Liver (tissue), 8 donors: ENCODE measurements at regions not wholly inside any gene's neighbourhood (a gene's known extent, or its start where the extent isn't known, plus 50 kb on each side); places are given as distances from the start of the nearest gene placed in this dataset.

Experiments used
- DNase-seq: peaks from one replicate; pipeline ENCODE4 v3.0.0-alpha.2; 2017; ENCODE audit warnings: low spot score
- H3K27ac ChIP-seq, 2 donors: one replicate each; pipeline ENCODE4 v1.7.0; 2013; ENCODE audit warnings: inconsistent platforms in 2 of 2, low read length in 2 of 2, control low read depth in 1 of 2, low read depth in 1 of 2, mild to moderate bottlenecking in 1 of 2
- H3K27me3 ChIP-seq, 4 donors: one replicate each; pipeline versions ENCODE4 v1.6.1 to v1.7.0; 2013; ENCODE audit warnings: low read length in 3 of 4, inconsistent platforms in 1 of 4, mild to moderate bottlenecking in 1 of 4, moderate library complexity in 1 of 4; ENCODE audit not compliant: control insufficient read depth in 4 of 4, insufficient read depth in 4 of 4
- H3K36me3 ChIP-seq, 4 donors: one replicate each; pipeline versions ENCODE4 v1.6.1 to v1.7.0; 2013; ENCODE audit warnings: low read length in 3 of 4, mild to moderate bottlenecking in 3 of 4, low read depth in 1 of 4, moderate library complexity in 1 of 4; ENCODE audit not compliant: control insufficient read depth in 4 of 4, insufficient read depth in 3 of 4
- H3K4me1 ChIP-seq, 4 donors: one replicate each; pipeline versions ENCODE4 v1.6.1 to v1.7.0; 2013; ENCODE audit warnings: low read length in 3 of 4, mild to moderate bottlenecking in 3 of 4, moderate library complexity in 1 of 4; ENCODE audit not compliant: control insufficient read depth in 4 of 4, insufficient read depth in 4 of 4
- H3K4me3 ChIP-seq, 3 donors: one replicate each; pipeline versions ENCODE4 v1.6.1 to v1.7.0; 2013; ENCODE audit warnings: low read length in 3 of 3, control low read depth in 1 of 3, low read depth in 1 of 3, mild to moderate bottlenecking in 1 of 3
- H3K9ac ChIP-seq, 2 donors: one replicate each; pipeline ENCODE4 v1.7.0; 2013; ENCODE audit warnings: low read length in 2 of 2, mild to moderate bottlenecking in 2 of 2, moderate library complexity in 2 of 2, control low read depth in 1 of 2, low read depth in 1 of 2
- H3K9me3 ChIP-seq, 4 donors: one replicate each; pipeline versions ENCODE4 v1.6.1 to v1.7.0; 2013; ENCODE audit warnings: low read length in 3 of 4; ENCODE audit not compliant: control insufficient read depth in 4 of 4
- ATF3 ChIP-seq: IDR thresholded peaks from 2 replicates; pipeline ENCODE4 v1.6.1; 2016; ENCODE audit warnings: antibody characterized with exemption
- CTCF ChIP-seq: fragments of 150-350 bp; IDR thresholded peaks from 2 replicates; pipeline ENCODE4 v1.5.1; 2017; ENCODE audit warnings: improper control_type of control experiment, low read depth, low read length; ENCODE audit not compliant: missing input control
- FOXA1 ChIP-seq: IDR thresholded peaks from 2 replicates; pipeline ENCODE4 v1.6.1; 2016; ENCODE audit warnings: antibody characterized with exemption
- FOXA2 ChIP-seq: IDR thresholded peaks from 2 replicates; pipeline ENCODE4 v1.6.1; 2016; ENCODE audit warnings: antibody characterized with exemption
- GABPA ChIP-seq, 2 donors: IDR thresholded peaks in 1 of 2; conservative IDR thresholded peaks in 1 of 2; 2 replicates each; pipeline ENCODE4 v1.6.1; 2016; ENCODE audit warnings: antibody characterized with exemption in 2 of 2, mild to moderate bottlenecking in 1 of 2, moderate library complexity in 1 of 2
- HNF4A ChIP-seq, 2 donors: conservative IDR thresholded peaks; 2 replicates each; pipeline ENCODE4 v1.6.1; 2016; ENCODE audit warnings: antibody characterized with exemption in 2 of 2, mild to moderate bottlenecking in 2 of 2
- HNF4G ChIP-seq: IDR thresholded peaks from 2 replicates; pipeline ENCODE4 v1.6.1; 2016; ENCODE audit warnings: antibody characterized with exemption
- JUND ChIP-seq, 2 donors: IDR thresholded peaks; 2 replicates each; pipeline ENCODE4 v1.6.1; 2016; ENCODE audit warnings: antibody characterized with exemption in 2 of 2
- MAX ChIP-seq: IDR thresholded peaks from 2 replicates; pipeline ENCODE4 v1.6.1; 2016; ENCODE audit warnings: antibody characterized with exemption
- NR2F2 ChIP-seq: IDR thresholded peaks from 2 replicates; pipeline ENCODE4 v1.6.1; 2016; ENCODE audit warnings: antibody characterized with exemption
- REST ChIP-seq: IDR thresholded peaks from 2 replicates; pipeline ENCODE4 v1.6.1; 2016; ENCODE audit warnings: antibody characterized with exemption, mild to moderate bottlenecking
- RXRA ChIP-seq, 2 donors: IDR thresholded peaks; 2 replicates each; pipeline ENCODE4 v1.6.1; 2017 to 2018; ENCODE audit warnings: antibody characterized with exemption in 2 of 2, mild to moderate bottlenecking in 1 of 2
- SP1 ChIP-seq: IDR thresholded peaks from 2 replicates; pipeline ENCODE4 v1.6.1; 2018; ENCODE audit warnings: antibody characterized with exemption, mild to moderate bottlenecking
- TAF1 ChIP-seq: conservative IDR thresholded peaks from 2 replicates; pipeline ENCODE4 v1.6.1; 2016; ENCODE audit warnings: antibody characterized with exemption, mild to moderate bottlenecking
- YY1 ChIP-seq: IDR thresholded peaks from 2 replicates; pipeline ENCODE4 v1.6.1; 2016; ENCODE audit warnings: antibody characterized with exemption, mild to moderate bottlenecking
- ZBTB33 ChIP-seq: IDR thresholded peaks from 2 replicates; pipeline ENCODE4 v1.6.1; 2016; ENCODE audit warnings: antibody characterized with exemption
- WGBS: extraction: QIAGEN DNeasy Blood & Tissue Kit; methylation state at CpG from one replicate; pipeline ENCODE4 v1.1.7; 2013; 5-methylcytosine and 5-hydroxymethylcytosine counted together
- donor health status: healthy.
- donor health status: healthy.
- donor health status: healthy.
- donor health status: healthy.
- donor health status: healthy.

GRCh38 chr4:176400816-176401461 is 81.2 kb downstream of the SPCS3 start:
- no peaks in the 10 kb centered on the region for H3K36me3 ChIP-seq
- H3K27me3 ChIP-seq, result no peaks in the 10 kb centered on the region
- no peak overlapping the region for H3K4me3 ChIP-seq
- H3K9me3 ChIP-seq, result no peaks in the 10 kb centered on the region
- TF ChIP-seq SP1, result no peak
- TF ChIP-seq FOXA2, result no peak
- TF ChIP-seq ZBTB33, result no peak
- TF ChIP-seq CTCF, result no peak
- no peak for TF ChIP-seq GABPA (IDR thresholded peaks at IDR 0.05 in 1 of 2, conservative IDR thresholded peaks at IDR 0.05 in 1 of 2)
- TF ChIP-seq ATF3, result no peak
- H3K9ac ChIP-seq, result no peak overlapping the region
- WGBS, result 78% methylated on average over 1 of the region's 1 CpG
- DNase-seq, result no peak
- H3K27ac ChIP-seq, result no peak overlapping the region
- no peaks in the 10 kb centered on the region for H3K4me1 ChIP-seq

GRCh38 chr4:176404621-176405020 is 84.9 kb downstream of the SPCS3 start:
- no peak overlapping the region for H3K27ac ChIP-seq
- no peak overlapping the region for H3K9ac ChIP-seq
- H3K9me3 ChIP-seq, result no peaks in the 10 kb centered on the region
- no peak for TF ChIP-seq NR2F2
- TF ChIP-seq TAF1, result no peak
- no peak for TF ChIP-seq SP1
- TF ChIP-seq FOXA2, result no peak
- TF ChIP-seq YY1, result no peak
- TF ChIP-seq FOXA1, result no peak
- H3K4me1 ChIP-seq, result no peaks in the 10 kb centered on the region
- 59% methylated on average over 4 of the region's 4 CpGs for WGBS
- H3K4me3 ChIP-seq, result no peak overlapping the region
- no peaks in the 10 kb centered on the region for H3K36me3 ChIP-seq
- H3K27me3 ChIP-seq, result no peaks in the 10 kb centered on the region
- DNase-seq, result no peak

GRCh38 chr4:176406297-176406696 is 86.5 kb downstream of the SPCS3 start:
- Histone ChIP-seq H3K27me3 (no peaks in the 10 kb centered on the region), H3K4me3 (no peak overlapping the region), H3K27ac (no peak overlapping the region), H3K9me3 (no peaks in the 10 kb centered on the region), H3K36me3 (no peaks in the 10 kb centered on the region), H3K4me1 (no peaks in the 10 kb centered on the region), H3K9ac (no peak overlapping the region)
- 84% methylated on average over 4 of the region's 4 CpGs for WGBS
- no peak for DNase-seq
- TF ChIP-seq JUND (IDR thresholded peaks at IDR 0.05) (no peak), MAX (no peak), HNF4G (no peak), HNF4A (conservative IDR thresholded peaks at IDR 0.05) (no peak), REST (no peak), FOXA2 (no peak), RXRA (IDR thresholded peaks at IDR 0.05) (no peak), FOXA1 (no peak), ZBTB33 (no peak), TAF1 (no peak), ATF3 (no peak), YY1 (no peak), SP1 (no peak)
